H1 (cell line): ENCODE measurements at regions not wholly inside any gene's neighbourhood (a gene's known extent, or its start where the extent isn't known, plus 50 kb on each side); places are given as distances from the start of the nearest gene placed in this dataset.

Source experiments
- CTCF ChIP-seq, 3 experiments: IDR thresholded peaks; 1 replicate in 2 of 3; 2 replicates in 1 of 3; pipeline versions ENCODE4 v1.5.1 to v1.6.1; 2011; ENCODE audit warnings: low read length in 3 of 3, mild to moderate bottlenecking in 3 of 3, inconsistent platforms in 2 of 3, low read depth in 1 of 3, moderate library complexity in 1 of 3; ENCODE audit not compliant: insufficient read depth in 1 of 3; ENCODE audit errors: control extremely low read depth in 1 of 3
- MAX ChIP-seq: IDR thresholded peaks from 2 replicates; pipeline ENCODE4 v1.6.1; 2012; ENCODE audit warnings: inconsistent platforms
- POU5F1 ChIP-seq: IDR thresholded peaks from 2 replicates; pipeline ENCODE4 v1.6.1; 2011; ENCODE audit warnings: low read depth, mild to moderate bottlenecking, low read length, moderate library complexity
- RXRA ChIP-seq: IDR thresholded peaks from 2 replicates; pipeline ENCODE4 v1.6.1; 2011; ENCODE audit warnings: low read depth, mild to moderate bottlenecking, low read length, moderate library complexity; ENCODE audit not compliant: insufficient read depth

- TF ChIP-seq MAX (no peak), RXRA (no peak), POU5F1 (no peak), CTCF (IDR thresholded peaks at IDR 0.05; ENCODE audit: control extremely low read depth in 1 of 3, insufficient read depth in 1 of 3, low read depth in 1 of 3, low read length in 3 of 3) (no peak)
Observed at GRCh38 chr6:112990971-112991370, 643.8 kb downstream of the RFPL4B start (continued).
